Spleen (tissue), 7 donors: ENCODE measurements at regions not wholly inside any gene's neighbourhood (a gene's known extent, or its start where the extent isn't known, plus 50 kb on each side); places are given as distances from the start of the nearest gene placed in this dataset.

ENCODE experiments used
- CTCF ChIP-seq, 11 experiments: fragments of 200-600 bp in 7 of 11; fragments of 450-650 bp in 4 of 11; sonication (generic) in 4 of 11; IDR thresholded peaks in 8 of 11; conservative IDR thresholded peaks in 3 of 11; 1 replicate in 7 of 11; 2 replicates in 4 of 11; pipeline versions ENCODE4 v1.4.0 to v1.8.0; 2016 to 2021; ENCODE audit warnings: antibody characterized with exemption in 11 of 11, inconsistent platforms in 4 of 11, mild to moderate bottlenecking in 1 of 11
- POLR2A ChIP-seq, 3 donors: fragments of 450-650 bp; IDR thresholded peaks; one replicate each; pipeline ENCODE4 v1.5.1; 2017; ENCODE audit warnings: antibody characterized with exemption in 3 of 3, mild to moderate bottlenecking in 1 of 3
- donor health status: DM: no; HTN: no; CAD: no; lungs with moderate emphysema.
- donor health status: DM: no; HTN: no; CAD: no.
- donor health status: DM: no; HTN: no; CAD: no.

GRCh38 chr9:109880276-109881169 lies 100.5 kb downstream of the PALM2AKAP2 start:
- TF ChIP-seq POLR2A (IDR thresholded peaks at IDR 0.05) (no peak), CTCF (IDR thresholded peaks at IDR 0.05 in 8 of 11, conservative IDR thresholded peaks at IDR 0.05 in 3 of 11) (peak in 10 of 11 experiments; percentile 31 to 81 (median 67))
